ENCODE measurements at regions not wholly inside any gene's neighbourhood (a gene's known extent, or its start where the extent isn't known, plus 50 kb on each side); places are given as distances from the start of the nearest gene placed in this dataset.

- no peak for TF ChIP-seq CTCF (IDR thresholded peaks at IDR 0.05 in 8 of 11, conservative IDR thresholded peaks at IDR 0.05 in 3 of 11)
- no peak for TF ChIP-seq POLR2A (IDR thresholded peaks at IDR 0.05)
Observed at GRCh38 chrX:94065091-94065490, 391.1 kb downstream of the FAM133A start.

Measured in spleen (tissue), 7 donors.